ENCODE measurements at regions not wholly inside any gene's neighbourhood (a gene's known extent, or its start where the extent isn't known, plus 50 kb on each side); places are given as distances from the start of the nearest gene placed in this dataset.

DNA sequence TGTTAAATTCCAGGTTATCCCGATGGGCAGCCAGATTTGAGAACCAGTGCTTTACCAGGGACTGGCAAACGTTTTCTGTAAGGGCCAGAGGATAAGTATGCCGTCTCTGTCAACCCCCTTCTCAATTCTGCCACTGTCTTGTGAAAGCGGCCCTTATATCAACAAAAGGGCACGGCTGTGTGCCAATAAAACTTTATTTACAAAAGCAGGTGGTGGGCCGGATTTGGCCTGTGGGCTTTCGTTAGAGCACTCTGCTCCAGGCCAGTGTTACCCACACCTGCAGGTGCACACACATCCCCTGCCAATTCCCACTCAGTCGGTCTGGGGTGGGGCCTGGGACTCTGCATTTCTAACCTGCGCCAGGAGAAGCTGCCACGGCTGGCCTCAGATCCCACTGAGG is 111.2 kb downstream of the RFLNA start:
- DNase-seq, result no peak

DNA sequence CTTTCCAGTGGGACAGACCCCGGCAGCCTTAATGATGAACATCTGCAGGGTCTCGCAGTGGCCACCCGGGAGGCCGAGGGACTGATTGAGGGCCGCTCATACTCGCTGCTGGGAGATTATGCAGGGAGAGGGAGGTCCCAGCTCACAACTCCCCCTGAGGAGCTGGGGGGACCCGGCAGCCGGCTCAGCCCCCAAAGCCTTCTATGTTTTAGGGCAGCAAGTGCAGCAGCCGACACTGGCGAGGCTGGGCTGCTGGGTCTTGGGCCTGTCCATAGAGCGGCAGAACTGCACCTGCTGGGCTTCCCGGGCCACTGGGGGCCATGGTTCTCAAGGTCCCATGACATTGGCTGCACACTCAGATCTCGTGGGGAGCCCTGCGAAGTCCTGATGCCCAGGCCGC is 110.7 kb downstream of the RFLNA start:
- no peak for DNase-seq

GRCh38 chr12:124405151-124405550 is 110.3 kb downstream of the RFLNA start:
- DNase-seq, result no peak

DNA sequence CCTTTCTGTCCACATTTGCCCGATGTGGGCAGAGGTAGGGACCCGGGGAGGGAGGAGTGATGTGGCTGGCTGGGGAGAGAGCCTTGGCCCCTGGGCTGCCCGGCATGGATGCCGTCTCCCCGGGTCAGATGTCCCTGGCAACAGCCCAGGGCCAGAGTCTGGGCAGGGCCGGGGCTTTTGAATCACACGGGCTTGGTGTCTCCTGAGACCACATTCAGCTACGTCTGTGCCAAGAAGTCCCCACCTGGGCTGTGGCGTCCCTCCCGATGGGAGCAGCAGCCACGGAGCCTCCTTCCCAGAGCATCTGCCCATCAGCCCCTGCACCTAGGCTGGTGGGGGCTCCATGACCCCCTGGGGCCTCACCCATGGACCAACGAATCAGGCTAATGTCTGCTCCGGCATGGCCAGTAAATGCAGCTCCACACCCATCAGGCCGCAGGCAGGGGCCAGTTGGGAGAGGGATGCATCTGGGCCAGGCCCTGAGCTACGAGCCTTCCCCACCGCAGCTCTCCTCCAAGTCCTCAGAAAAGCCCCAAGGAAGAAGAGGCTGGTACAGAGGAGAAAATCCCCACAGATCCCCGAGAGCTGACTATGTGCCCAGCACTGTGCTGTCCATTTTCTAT is 109.4 kb downstream of the RFLNA start:
- DNase-seq, result no peak

- DNase-seq, result no peak
Observed at GRCh38 chr12:124403273-124403672, 108.4 kb downstream of the RFLNA start.

GRCh38 chr12:124402248-124403066 is 107.6 kb downstream of the RFLNA start:
- no peak for DNase-seq

- DNase-seq, result no peak
Observed at GRCh38 chr12:124401704-124402221, 106.9 kb downstream of the RFLNA start.

DNA sequence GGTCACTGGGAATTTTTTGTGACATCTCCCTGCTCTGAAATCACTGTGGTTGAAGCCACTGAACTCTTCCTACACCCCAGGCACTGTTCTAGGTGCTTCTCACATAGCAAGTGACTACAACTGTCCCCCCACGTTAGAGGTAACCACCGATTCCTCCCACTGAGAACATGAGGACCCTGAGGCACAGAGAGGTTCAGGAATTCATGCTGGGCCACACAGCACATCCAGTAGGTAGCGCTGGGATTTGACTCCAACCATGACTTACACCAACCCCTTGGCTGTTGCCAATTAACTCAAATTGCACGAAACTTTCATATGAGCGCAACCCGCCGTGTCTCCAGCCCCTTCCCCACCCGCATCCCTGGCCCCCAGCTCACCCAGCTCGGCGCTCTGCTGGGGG is 105.2 kb downstream of the RFLNA start:
- no peak for DNase-seq

GRCh38 chr12:124399622-124400021 is 104.7 kb downstream of the RFLNA start:
- DNase-seq, result no peak

DNA sequence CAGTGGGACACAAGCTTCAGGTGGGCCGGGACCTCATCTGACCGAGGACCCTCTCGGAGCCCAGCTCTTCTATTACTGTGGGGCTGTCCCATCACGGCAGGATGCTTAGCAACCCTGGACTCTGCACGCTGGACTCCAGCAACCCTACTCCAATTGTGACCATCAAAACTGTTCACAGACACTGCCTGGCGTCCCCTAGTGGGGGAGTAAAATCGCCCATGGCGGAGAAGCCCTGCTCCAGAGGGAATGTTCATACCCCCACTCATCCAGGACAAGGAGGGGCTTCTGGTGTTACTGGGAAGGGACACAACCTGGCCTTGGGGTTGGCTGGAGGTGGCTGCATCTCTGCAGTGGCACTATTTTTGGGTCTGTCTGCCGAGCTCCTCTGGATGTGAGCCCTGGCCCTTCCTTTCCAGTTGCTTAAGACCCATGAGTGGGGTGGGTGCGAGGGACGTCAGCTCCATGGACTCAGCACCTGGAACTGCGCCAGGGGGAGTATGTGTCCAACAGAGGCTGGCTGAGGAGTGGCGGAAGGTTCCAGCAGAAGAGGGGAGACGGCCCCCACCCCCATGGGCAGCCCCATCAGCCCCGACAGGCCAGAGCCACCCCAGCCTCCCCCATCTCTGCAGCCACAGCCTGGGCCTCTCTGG is 103.8 kb downstream of the RFLNA start:
- no peak for DNase-seq

DNA sequence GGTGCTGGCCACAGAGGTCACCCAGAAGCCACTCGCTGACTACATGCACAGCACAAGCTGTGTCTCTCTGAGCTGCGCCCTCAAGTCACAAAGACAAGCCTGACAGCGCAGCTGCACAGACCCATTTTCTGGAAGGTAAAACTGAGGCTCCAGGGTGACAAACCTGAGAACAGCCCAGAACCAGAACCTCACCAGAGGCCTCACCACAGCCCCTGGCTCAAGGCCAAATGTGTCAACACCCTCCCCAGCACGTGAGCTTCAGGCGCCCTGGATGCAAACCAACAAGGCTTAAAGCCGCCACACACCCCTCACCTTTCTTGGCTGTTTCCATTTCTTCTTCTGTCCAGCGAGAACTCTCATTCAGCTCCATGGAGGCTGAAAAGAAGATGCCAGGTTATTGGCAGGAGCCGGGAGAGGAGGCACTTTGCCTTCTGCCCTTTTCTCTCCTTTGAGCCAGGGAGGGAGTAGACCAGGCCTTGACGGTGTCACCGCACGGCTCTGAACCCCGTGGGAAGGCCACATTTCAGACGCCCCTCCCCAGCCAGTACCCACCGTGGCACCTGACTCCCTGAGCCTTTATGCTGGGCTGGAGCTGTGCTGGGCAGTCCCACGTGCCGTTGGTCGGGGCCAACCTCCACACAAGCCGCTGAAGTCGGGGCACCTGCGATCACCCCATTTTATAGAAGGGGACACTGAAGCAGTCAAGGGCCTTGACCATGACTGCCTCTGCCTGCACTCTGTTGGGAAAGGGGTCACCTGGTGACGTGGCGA is 103.1 kb downstream of the RFLNA start:
- no peak for DNase-seq

DNA sequence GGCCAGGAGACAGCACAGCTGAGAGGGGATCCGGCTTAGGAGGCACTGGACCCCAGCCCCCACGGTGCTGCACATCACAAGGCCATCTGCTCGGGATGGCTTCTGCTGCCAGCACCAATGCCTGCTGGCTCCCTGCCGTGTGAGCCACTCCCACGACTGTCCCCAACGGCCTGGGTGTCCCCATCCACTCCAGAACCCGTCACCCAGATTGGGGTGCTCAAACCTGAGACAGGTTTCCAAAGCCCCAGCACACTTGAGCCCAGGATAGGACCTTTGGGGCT is 102.4 kb downstream of the RFLNA start:
- no peak for DNase-seq

- DNase-seq, result no peak
Observed at GRCh38 chr12:124396544-124397398, 101.9 kb downstream of the RFLNA start.

DNA sequence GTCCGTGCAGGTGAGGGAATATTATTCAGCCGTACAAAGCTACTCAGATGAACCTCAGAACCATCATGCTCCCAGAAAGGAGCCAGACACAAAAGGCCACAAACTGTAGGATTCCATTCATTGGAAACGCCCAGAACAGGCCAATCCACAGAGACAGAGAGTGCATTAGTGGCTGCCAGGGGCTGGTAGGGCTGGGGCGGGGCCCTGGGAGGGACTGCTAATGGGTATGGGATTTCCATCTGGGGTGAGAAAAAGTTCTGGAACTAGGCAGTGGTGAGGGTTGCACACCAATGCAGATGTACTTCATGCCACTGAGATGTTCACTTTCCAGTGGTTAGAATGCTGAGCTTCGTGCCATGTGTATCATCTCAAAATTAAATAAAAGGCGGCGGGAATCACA is 101.1 kb downstream of the RFLNA start:
- DNase-seq, result no peak

DNA sequence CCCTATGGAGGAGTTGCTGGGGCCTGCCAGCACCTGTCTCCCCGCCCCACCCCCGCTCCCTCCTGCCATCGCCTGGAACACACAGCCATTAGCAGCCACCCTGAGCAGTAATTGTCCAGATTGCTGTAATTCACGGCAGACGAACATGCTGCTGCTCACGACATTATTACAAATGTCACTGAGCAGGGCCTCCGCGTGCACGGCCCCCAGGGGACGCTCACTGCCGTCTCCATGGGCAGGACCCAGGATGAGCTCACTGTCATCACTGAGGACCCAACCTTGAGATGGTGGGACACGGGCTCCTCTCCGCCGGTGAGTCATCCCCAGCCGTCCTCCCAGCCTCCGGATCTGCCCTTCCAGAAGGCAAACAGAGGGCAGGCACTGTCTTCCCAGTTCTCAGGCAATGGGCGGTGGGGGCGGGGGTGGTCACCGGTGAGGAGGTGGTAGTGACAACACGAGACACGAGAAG is 100.4 kb downstream of the RFLNA start:
- DNase-seq, result no peak

- no peak for DNase-seq
Observed at GRCh38 chr12:124394462-124395128, 99.7 kb downstream of the RFLNA start.

GRCh38 chr12:124393831-124394230 is 98.9 kb downstream of the RFLNA start:
- DNase-seq, result no peak

- DNase-seq, result no peak
Observed at GRCh38 chr12:124393414-124393790, 98.5 kb downstream of the RFLNA start.

GRCh38 chr12:124392667-124393413 is 97.9 kb downstream of the RFLNA start:
- DNase-seq, result no peak

GRCh38 chr12:124392271-124392666 is 97.4 kb downstream of the RFLNA start:
- peak; percentile 60 for DNase-seq
